Hippocampal formation (tissue), 2 donors: ENCODE measurements at regions not wholly inside any gene's neighbourhood (a gene's known extent, or its start where the extent isn't known, plus 50 kb on each side); places are given as distances from the start of the nearest gene placed in this dataset.
A peak's percentile ranks its signal among the peaks of the same experiment; 100 is the strongest.

ENCODE experiments used
- DNase-seq, 2 donors: peaks; one replicate each; lab custom pipeline; 2025; lab: John Stamatoyannopoulos, UW

DNA sequence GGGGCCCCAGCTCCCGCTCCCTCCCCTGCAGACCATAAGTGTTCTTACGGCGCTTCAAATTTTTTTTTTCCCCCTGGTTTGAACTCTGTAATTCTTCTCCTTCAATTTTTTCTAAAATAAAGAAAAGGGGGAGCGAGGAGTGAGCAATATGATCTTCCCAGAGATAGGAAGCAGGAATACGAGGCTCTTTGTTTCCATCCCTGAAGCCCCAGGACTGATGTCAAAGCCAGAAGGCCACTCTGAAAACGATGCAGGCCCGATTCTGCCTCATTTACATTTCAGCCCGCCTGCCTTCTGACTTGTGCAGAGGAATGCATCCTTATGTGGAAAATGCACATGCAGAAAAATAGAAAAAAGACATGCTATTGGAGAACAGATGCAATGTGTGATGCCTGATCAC lies 401.5 kb upstream of the MKI67 start:
- peak in 1 of 2 donors; percentile 4 for DNase-seq

DNA sequence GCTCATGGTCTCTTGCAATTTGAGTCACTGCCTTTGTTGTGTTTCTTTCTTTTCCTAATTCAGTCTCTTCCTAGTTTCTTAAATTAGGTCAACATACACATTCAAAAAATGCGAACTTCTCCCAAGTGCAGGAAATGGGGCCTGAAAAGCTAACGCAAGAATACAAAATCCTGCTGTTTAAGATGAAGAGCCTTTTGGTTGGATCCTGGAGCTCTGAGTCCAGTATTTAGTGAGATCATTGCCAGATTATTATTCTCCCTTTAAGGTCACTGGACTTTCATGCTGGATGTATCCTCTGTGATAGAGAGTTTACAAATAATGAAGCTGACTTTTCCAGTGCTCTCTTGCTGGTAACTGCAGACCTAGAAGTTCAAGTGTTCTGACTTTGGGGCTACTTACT lies 401.9 kb upstream of the MKI67 start:
- no peak for DNase-seq

DNA sequence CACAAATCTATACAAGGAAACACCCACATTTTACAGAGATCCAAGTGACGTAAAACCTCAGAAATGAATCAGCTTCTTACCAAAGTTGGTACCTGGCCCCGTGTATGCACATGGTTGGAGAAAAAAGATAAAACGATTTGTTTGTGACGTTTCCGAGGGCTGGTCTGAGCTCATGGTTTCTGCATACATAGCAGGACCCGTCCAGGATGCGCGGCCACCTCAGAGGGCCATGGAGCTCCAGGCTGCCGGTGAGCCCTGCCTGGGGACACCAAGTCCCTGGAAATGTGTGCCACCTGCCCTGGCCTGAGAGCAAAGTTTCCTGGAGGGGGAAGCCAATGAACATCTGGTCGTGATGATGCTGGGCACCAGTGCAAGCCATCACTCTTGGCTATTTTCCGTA lies 402.6 kb upstream of the MKI67 start:
- no peak for DNase-seq

DNA sequence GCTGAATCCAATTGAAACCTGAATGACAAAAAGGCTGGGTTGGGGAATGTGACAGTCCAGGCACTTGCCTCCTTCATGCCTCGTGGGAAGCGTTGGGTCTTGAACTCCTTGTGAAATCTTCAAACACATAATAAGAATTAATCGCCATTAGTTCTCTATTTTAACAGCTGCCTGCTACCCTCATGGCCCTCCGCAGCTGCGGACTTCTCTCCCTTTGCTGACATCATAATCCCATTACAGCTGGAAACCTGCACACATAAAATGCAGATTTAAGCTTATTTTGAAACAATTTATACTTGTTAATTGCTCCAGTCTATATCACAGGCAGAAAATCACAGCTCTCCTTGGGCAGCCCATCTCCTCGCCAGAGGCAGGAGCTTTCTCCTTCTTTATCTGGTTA lies 403.0 kb upstream of the MKI67 start:
- DNase-seq = no peak

DNA sequence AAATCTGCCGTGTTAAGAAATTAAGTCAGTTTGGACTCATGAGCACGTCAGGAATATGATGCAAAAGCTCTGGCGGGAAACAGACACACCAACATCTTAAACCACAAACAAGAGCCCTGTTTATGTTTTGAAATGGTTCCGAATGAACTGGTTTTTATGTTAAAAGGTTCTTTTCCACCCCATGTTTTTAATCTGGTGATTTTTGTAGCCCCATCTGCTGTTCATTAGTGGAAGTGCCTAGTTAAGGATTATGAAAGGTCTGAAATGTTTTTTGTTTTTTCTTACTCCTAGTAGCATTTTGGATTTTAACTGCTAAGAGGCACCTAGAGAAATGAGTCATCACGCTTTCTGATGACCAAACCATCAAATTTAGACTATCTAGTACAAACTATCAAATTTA lies 404.1 kb upstream of the MKI67 start:
- peak in 1 of 2 donors; percentile 9 for DNase-seq

DNA sequence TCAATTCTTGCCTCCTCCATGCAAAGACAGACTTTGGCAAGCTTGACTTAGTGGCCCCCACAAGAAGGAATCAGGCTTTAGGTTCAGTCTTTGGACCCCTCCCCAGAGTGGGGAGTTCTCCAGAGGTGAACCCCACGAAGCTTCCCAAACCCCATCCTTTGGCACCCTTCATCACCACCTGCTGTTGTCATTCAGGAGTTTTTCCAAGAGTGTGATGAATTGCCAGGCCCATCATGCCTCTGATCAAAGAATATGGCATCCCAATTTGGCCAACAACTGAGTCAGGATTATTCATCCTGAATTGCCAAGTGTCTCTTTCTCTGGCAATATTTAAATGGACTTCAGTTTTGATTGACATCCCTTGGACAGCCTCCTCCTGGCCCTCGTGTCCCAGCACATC lies 404.7 kb upstream of the MKI67 start:
- DNase-seq = no peak

DNA sequence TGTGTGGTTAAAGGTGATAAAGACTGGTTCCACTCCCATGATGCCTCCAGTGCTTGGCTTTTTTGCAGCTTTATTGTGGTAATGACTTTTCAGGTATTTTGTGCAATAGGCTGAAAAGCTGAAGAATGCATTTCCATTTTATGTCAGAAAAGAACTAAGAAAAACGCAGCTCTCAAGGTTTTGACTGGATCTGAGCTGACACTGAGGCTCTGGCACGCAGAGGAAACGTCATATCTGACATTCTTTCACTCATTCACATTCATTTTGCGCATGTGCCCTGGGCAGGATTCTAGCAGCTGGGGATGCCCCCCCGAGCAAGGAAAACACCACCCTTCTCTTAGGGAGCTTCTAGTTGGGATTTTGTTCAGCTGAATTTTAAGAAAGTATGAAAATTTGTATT lies 408.5 kb upstream of the MKI67 start:
- DNase-seq = no peak

DNA sequence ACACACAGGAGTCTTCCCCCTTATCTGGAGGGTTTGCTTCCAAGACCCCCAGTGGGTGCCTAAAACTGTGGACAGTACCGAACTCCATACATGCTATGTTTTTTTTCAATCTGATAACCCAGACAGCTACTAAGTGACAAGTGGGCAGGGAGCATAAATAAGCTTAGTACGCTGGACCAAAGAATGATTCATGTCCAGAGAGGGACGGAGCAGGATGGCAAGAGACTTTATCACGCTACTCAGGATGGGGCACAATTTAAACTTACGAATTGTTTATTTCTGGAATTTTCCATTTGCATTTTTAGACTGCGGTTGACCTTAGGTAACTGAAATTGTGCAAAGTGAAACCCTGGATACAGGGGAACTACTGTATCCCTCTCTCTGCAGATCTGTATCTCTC lies 410.0 kb upstream of the MKI67 start:
- DNase-seq = no peak

DNA sequence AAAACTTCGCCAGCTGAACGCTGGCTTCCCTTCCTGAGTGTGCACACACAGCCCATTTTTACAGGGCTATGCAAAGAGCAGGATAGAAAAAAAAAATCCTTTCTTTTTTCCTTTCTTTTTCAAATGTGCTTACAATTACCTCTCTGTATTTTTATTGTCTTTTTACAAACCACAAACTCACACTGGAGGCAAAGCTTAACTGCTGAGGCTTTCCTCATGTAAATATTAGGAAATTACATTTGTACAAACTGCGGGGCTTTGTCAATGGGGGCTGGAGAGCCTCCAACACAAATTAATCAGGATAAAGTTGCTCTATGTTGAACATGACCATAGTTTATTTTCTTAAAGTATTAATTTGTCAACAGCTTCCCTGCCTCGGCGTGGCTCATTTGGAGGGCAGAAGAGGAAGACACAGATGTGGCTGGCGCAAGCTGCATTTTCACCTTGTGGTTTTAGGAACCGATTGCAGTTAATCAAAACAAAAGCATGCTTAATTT lies 411.7 kb upstream of the MKI67 start:
- DNase-seq = no peak

DNA sequence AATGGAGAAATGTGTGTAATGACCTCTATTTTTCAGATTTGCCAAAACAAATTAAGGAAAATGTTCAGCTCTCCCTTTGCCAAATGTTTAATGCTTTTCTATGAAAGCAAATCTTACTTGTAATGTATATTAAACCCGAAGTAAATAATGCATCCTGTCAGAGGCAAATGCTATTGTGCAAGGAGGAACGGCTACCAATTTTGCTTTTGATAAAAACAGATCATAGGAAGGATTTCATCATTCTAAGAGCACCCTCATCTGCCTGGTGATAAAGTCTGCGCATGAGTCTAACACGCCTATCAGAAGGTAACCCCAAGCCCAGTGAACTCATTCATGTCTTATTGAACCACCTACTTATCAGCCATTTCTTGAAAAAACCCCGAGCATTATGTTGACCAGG lies 412.4 kb upstream of the MKI67 start:
- no peak for DNase-seq

DNA sequence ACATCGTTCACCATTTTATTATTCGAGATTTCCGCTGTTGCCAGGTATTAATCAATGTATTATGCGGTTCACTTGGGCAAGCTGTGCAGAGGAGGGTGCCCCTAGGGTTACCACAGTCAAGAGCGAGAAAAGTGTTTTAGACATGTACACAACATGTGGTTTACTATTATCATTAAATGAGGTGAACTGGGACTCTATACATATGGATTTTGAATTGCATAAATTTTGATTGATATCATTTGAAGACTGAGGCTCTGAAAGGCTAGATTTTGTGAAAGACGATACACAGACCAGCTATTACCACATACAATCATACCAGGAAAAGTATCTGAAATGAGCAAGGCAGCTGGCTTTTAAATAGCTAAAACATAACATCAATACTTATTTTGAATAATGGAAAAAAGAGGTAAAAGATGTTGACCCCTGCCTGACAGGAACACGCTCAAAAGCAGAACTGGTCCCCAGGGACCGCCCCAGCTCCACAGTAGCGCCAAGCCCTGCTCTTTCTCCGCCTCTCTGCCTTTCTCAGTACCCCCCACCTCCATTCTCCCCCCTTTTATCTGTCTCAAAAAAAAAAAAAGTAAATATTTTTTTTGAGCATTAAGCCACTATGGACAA lies 413.4 kb upstream of the MKI67 start:
- no peak for DNase-seq

DNA sequence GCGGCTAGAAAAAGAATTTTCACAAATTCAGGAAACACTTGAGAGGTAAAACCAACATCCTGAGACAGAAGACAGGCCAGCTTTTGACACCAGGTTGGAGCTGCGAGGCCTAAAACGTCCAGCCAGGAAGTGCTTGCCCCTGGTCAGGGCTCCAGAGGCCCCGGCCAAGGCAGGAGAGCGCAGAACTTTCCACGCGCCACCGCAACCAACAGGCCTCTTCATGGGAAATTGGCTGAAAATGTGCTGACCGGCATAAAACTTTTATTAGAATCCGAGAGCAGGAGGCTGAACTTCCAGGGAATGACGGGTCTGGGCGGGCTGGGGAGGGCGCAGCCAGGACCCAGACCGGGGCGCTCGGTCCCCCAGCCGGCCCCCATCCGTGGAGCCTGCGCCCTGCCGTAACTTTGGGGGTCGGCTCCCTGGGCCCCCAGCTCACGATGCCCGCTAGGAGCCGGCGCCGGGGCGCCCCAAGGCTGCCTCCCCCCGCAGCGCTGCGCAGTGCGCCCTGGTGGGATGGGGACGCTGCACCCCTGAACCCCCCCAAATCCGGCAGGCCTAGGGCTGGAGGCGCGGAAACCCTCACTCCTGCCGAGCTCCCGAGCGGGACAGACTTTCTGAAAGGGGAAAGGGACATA lies 414.0 kb upstream of the MKI67 start:
- DNase-seq = no peak

DNA sequence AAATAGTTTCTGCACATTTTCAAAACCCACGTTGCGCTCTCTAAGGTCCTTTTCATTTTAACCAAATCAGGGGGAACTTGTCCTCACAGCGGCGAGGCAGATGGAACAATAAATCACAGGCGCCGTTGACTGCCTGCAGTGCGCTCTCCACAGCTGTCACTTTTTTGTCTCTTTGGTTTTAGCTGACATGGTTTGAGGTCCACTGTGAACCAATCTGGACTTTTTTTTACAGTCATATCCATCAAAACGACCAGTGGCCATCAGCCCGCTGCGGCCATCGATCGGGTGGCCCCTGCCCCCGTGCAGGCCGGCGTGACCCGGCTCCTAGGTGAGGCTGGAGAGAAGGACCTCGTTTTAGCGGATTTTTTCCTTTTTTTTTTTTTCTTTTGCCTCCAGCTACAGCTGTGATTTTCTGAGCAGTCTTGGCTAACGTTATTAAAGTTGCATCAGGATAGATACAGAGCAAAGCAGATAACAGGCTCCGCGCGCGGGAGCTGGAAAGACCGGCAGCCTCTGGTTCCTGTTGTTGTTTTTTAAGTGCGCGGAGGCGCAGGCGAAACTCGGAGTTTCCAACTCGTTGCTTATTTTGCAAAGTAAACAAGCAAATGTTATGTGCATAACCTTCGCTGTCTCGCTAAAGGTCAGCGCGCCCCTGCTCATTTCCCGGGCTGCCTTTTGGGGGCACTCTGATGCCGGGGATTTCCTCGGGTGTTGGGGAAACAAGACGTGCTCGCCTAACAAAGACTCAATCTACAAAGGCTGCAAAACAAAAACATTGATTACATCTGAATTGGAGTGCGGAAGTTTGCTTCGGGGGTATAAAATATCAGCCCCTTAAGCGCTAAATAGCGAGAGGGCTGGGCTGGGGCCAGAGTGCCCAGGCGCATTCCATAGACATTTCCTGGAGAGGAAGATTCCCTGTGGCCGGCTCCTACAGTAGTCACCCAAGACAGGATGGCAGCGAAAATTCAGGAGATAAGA lies 414.8 kb upstream of the MKI67 start:
- no peak for DNase-seq

DNA sequence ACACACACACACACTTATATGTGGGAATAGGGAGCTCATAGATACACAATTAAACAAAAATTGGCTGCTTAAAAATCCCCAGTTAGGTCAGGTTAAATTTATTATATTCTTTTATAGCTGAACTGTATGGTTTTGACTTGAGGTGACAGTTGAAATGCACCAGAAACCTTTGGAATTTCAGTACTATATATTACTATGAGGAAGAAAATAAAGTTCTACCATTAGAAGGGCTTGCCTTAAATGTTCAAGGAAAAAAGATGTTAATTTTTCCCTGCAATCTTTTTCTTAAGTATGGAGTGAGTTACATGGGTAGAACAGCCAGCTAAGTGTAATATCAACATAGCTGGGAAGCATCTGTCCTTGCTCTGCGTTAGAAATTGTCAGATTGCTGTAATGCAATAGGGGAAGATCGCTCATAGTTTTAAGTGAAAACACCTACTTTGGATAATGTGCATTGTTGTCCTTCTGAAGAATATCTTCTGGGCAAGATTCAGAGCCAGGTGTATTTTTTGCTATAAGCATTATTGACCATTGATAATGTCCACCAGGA lies 415.8 kb upstream of the MKI67 start:
- DNase-seq = no peak

DNA sequence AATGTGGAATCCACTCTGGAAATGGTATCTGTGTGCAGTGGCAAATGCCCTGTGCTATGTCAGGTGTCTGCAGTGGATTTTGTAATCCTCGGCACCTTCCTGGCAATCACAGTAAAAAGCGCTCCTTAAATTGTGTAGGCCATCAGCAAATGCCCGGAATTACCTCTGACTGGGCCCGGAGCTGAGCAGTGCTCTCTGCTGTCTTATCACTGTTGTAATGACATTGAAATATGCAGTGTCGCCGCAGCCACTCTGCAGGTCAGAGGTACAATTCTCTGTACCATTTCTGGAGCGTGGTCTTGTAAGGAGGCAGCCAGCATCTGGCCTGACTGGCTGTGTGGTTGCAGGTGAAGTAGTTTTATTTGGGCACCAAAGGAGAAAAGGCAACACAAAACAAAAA lies 416.4 kb upstream of the MKI67 start:
- DNase-seq = no peak

DNA sequence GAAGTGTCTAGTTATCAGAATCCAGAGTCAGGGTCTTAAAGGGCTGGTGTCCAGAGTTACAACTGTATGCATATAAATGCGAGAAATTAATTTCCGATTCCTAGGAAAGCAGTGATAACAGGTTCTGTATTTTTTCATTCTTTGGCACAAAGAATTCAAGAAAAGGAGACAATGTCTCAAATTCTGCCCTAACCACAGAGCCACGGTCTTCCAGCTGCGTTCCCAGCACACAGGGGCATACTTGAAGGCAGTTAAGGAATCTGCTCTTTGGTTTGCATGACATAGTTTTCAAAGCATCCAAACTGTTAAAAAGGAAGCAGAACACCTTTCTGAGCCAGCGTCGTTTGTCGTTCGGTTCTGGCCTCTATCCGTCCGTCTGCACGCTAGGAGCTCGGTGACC lies 416.9 kb upstream of the MKI67 start:
- DNase-seq = no peak

DNA sequence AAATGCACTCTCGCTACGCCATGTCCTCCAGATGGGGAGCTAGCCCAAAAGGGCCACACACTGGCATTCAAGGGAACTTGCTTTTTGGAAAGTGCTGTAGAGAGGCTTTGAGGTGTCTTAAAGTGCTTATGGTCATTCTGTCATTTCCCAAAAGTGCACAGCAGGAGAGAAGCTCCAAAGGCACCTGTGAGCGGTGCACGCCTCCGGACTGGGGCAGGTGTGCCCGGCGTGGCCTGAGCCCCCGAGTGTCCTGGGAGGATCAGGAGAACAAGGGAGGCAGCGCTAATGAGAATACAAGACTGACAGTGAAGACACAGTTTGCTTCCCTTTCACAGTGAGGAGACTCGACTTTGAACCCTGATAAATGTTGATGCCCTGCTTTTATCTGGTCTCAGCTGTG lies 419.0 kb upstream of the MKI67 start:
- no peak for DNase-seq

DNA sequence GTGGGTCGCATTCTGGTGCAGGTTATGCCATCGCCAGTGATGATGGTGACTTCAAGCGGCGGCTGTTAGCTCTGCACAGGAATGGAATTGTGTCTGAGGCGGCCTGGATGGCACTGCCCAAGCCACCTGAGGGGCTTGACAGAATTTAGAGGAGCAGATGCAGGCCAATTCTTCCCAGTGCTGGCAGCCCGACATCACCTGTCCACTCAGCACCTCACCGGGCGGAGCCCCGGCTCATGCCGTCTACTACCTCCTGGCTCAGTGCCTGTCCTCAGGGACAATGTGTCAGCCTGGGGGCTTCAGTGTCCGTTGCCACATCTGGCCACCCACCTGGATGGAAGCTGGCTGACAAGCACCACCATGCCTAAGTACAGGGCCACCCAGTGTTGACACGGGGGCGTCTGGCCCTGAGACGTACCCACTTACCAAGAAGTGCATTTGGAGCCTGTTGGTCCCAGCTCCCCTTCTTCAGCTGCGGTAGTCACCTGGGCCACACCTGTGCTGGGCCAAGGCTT lies 420.5 kb upstream of the MKI67 start:
- no peak for DNase-seq

DNA sequence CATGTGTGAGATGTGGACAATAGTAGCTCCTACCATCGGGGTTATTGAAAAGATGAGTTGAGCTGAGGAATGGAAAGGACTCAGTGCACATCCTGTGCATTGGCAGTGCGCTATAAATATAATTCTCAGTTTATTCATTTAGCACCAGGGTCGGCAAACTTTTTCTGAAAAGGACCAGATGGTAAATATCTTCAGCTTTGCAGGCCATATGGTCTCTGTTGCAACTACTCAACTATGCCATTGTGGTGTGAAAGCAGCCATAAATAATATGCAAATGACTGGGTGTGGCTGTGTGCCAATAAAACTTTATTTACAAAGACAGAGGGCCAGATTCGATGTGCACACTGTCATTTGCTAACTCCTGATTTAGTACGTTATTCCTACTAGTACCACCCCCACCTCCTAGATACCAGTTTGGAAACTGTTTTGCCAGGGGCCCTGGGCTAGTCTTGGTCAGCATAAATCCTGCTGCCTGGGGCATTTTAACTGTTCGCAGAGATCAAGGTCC lies 422.9 kb upstream of the MKI67 start:
- DNase-seq = no peak

DNA sequence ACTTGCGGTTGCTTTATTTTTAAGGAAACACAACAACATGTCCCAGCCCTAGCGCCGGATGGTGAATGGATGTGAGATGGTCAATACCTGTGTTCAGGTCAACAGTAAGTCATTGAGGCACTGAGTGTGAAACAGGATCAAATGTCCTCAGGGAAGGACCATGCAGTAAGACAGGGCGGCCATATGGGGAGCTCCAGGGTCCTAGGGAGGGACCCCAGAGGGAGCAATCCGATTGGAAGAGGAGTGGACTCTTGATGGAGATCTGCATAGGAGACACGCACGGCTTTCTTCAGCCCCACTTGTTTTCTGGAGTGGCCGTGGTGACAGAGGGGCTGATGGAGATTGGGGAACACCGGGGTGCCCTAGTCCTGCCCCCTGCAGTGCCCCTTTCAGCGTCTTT lies 423.8 kb upstream of the MKI67 start:
- no peak for DNase-seq

DNA sequence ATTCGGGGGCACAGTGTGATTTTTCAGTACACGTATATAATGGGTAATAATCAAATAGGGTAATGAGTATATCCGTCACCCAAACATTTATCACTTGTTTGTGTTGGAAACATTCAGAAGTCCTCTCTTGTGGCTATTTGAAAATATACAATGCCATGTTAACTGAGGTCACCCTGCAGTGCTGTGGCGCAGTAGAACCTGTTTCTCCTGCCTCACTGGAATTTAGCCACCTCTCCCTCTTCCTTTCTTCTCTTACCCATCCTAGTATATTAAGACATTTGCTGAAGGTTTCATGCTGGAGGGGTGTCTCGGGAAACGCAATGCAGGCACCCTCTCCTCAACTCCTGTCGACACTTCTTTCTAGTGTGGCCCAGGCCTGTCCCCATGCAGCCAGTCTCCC lies 425.3 kb upstream of the MKI67 start:
- DNase-seq = no peak

DNA sequence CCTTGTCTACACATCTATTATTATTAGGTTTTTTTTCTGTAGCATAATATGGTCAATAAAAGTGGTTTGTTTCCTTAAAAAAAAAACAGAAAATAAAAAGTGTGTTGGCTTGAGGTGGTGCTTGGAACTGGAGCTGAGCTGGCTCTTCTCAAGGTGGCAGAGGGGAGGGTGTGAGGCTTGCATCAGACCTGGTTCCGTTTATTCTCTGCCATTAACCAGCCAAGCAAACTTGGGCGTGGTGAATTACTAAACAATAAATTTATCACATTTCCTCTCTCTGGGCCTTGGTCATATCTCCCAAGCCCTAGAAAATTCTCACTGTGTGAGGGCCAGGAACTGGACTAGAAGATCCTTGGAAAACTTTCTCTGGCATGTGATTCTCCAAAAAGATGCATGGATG lies 427.5 kb upstream of the MKI67 start:
- DNase-seq = no peak
